Activated naive CD4-positive, alpha-beta T cell treated with anti-CD3 and anti-CD28 coated beads for 36 hours (primary cell): ENCODE measurements at regions not wholly inside any gene's neighbourhood (a gene's known extent, or its start where the extent isn't known, plus 50 kb on each side); places are given as distances from the start of the nearest gene placed in this dataset.

Experiments used
- CTCF ChIA-PET: fragments of 350-600 bp; sonication (Branson Sonifier 250); formaldehyde crosslinking; loops from one replicate; lab custom pipeline; 2021; ENCODE audit warnings: antibody characterized with exemption; lab: Charles Lee
- DNase-seq: peaks from one replicate; pipeline ENCODE4 v3.0.0-alpha.2; 2020
- H3K27ac Mint-ChIP-seq: one replicate; pipeline ENCODE4 v1.8.0; 2021; ENCODE audit warnings: mild to moderate bottlenecking, mixed read lengths
- H3K27me3 Mint-ChIP-seq: one replicate; pipeline ENCODE4 v1.8.0; 2021; ENCODE audit warnings: low read depth, mixed read lengths
- H3K36me3 Mint-ChIP-seq: one replicate; pipeline ENCODE4 v1.8.0; 2021; ENCODE audit warnings: low read depth, mixed read lengths
- H3K4me1 Mint-ChIP-seq: one replicate; pipeline ENCODE4 v1.8.0; 2021; ENCODE audit warnings: low read depth, mixed read lengths
- H3K4me3 Mint-ChIP-seq: one replicate; pipeline ENCODE4 v1.8.0; 2021; ENCODE audit warnings: mild to moderate bottlenecking, moderate library complexity, mixed read lengths
- H3K9me3 Mint-ChIP-seq: one replicate; pipeline ENCODE4 v1.8.0; 2021; ENCODE audit warnings: mixed read lengths
- intact Hi-C: fragments of 100-400 bp; cut with micrococcal nuclease; formaldehyde crosslinking; loops from one replicate; pipeline ENCODE4 v1.15.1; 2023

DNA sequence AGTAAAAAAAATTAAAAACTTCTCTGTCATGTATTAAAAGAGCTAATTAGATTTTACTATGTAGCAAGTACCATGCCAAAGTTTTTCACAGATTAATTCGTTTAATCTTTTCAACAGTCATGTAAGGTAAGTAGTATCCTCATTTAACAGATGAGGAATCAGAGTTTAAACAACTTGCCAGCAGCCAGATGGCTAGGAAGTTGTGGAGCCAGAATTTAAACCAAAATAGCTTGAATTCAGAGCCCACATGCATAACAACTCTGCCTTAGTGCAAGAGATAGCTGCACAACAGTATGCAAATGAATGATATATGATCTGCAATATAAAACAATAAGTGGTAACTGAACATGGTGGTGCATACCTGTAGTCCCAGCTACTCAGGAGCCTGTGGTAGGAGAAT is 75.3 kb downstream of the NAP1L3 start:
- intact Hi-C loops: no loop called here
- CTCF ChIA-PET: no interaction called here

DNA sequence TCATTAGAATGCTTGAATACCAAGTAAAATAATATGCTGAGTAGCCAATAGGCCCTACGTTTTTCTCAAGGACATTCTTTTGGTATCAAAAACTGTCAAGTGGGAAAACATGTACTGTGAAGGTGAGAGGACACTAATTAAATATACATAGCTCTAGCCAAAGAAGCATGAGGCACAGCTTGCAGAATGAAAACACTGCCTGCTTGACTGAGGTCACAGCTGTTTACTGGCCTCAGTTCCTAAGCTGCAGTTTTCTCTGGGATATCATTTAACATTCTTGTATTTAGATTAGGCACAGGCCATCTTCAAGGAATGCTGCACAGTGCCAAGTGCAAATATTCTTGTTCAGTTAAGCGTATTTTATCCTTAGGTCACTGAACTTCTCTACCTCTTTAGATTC is 78.6 kb downstream of the NAP1L3 start:
- H3K27me3 Mint-ChIP-seq: no peaks in the 10 kb centered on the region
- no peak overlapping the region for H3K27ac Mint-ChIP-seq
- H3K4me1 Mint-ChIP-seq: no peaks in the 10 kb centered on the region
- DNase-seq: no peak
- H3K36me3 Mint-ChIP-seq: no peaks in the 10 kb centered on the region
- intact Hi-C loops: no loop called here
- no peaks in the 10 kb centered on the region for H3K9me3 Mint-ChIP-seq
- H3K4me3 Mint-ChIP-seq: no peak overlapping the region
- CTCF ChIA-PET: no interaction called here

More for the DNA sequence above, 75.3 kb downstream of the NAP1L3 start:
- Mint-ChIP-seq H3K9me3 (no peaks in the 10 kb centered on the region), H3K4me1 (no peaks in the 10 kb centered on the region), H3K27me3 (no peaks in the 10 kb centered on the region), H3K27ac (no peak overlapping the region), H3K36me3 (no peaks in the 10 kb centered on the region), H3K4me3 (no peak overlapping the region)
- no peak for DNase-seq

DNA sequence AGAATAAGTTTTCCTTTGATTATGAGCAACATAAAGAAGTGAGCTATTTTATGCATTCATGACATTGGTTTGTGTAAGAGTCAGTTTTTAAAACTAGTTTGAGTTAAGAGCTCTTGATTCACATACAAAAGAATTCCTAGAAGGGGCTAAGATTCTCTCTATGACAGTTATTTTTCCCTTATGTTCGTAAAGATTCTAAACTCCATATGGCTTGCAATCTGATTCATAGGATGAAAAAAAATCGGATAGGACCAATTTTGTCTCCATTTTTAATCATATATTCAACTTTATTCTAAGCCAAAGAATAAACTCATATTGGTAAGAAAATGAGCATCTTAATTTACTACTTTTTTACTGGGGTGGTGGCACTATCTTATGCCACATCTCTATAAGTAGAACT is 79.4 kb downstream of the NAP1L3 start:
- intact Hi-C loops: no loop called here
- DNase-seq: no peak
- Mint-ChIP-seq H3K27ac (no peak overlapping the region), H3K4me3 (no peak overlapping the region), H3K36me3 (no peaks in the 10 kb centered on the region), H3K9me3 (no peaks in the 10 kb centered on the region), H3K4me1 (no peaks in the 10 kb centered on the region), H3K27me3 (no peaks in the 10 kb centered on the region)
- CTCF ChIA-PET: no interaction called here

DNA sequence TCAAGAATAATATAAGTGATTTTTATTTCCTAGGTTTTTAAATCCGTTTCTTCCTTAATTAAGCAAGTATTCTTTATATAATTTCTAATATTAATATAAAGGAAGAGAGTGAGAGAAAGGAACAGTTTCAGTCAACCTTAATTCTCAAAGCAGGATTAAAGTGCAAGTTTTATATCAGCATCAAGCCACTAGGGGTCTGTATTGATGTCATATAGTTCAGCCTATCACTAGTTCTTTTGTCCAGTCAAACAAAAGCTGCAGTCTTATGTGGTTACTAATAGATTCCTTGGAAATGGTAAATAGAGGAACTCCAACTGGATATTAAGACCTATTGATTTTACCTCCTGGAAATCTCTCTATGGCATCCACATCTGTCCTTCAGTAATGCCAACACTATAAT is 82.0 kb downstream of the NAP1L3 start:
- no peak overlapping the region for H3K27ac Mint-ChIP-seq
- H3K4me3 Mint-ChIP-seq: no peak overlapping the region
- CTCF ChIA-PET: no interaction called here
- no peaks in the 10 kb centered on the region for H3K9me3 Mint-ChIP-seq
- no peaks in the 10 kb centered on the region for H3K36me3 Mint-ChIP-seq
- intact Hi-C loops: no loop called here
- no peaks in the 10 kb centered on the region for H3K4me1 Mint-ChIP-seq
- no peaks in the 10 kb centered on the region for H3K27me3 Mint-ChIP-seq
- DNase-seq: no peak

DNA sequence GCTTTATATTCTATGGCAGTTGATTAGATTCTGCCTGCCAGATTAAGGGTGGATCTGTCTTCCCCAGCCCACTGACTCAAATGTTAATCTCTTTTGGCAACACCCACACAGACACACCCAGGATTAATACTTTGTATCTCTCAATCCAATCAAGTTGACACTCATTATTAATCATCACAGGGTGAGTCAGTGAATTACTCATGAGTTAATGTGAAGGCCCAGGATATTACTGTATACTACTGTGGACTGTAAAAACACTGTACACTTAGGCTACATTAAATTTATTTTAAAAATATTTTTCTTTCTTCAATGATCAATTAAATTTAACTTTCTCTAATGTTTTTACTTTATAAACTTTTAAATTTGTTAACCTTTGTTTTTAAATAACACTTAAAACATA is 87.7 kb downstream of the NAP1L3 start:
- no peaks in the 10 kb centered on the region for H3K9me3 Mint-ChIP-seq
- no peak for DNase-seq
- CTCF ChIA-PET: interaction anchor here (0.6 kb wide), 1 partner anchor 99 kb away, joined by 3 read pairs; no protein-coding TSS in a partner anchor
- no peaks in the 10 kb centered on the region for H3K27me3 Mint-ChIP-seq
- no peak overlapping the region for H3K4me3 Mint-ChIP-seq
- H3K27ac Mint-ChIP-seq: no peak overlapping the region
- H3K4me1 Mint-ChIP-seq: no peaks in the 10 kb centered on the region
- H3K36me3 Mint-ChIP-seq: no peaks in the 10 kb centered on the region
- intact Hi-C loops: no loop called here

DNA sequence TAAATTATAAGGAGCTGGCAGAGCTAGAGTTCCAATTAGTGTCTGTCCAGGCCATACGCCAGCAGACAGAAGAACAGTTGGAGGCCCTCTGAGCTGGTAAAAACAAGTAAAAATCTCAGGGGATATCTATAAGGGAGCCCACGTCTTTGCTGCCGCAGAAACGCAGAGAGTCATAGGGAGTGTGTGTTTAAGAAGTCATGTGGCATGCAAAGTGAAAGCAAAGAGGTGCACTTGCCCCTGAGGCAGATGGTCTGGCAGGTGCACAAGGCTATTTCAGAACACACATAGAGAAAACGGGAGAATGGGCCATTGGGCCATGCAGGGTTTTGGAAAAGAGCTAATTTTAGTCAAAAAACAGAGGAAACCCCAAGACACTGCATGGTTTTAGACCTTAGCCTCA is 92.7 kb downstream of the NAP1L3 start:
- no peak overlapping the region for H3K4me3 Mint-ChIP-seq
- no peaks in the 10 kb centered on the region for H3K27me3 Mint-ChIP-seq
- no peak for DNase-seq
- H3K4me1 Mint-ChIP-seq: no peaks in the 10 kb centered on the region
- CTCF ChIA-PET: no interaction called here
- H3K9me3 Mint-ChIP-seq: no peaks in the 10 kb centered on the region
- H3K27ac Mint-ChIP-seq: no peak overlapping the region
- intact Hi-C loops: no loop called here
- no peaks in the 10 kb centered on the region for H3K36me3 Mint-ChIP-seq

DNA sequence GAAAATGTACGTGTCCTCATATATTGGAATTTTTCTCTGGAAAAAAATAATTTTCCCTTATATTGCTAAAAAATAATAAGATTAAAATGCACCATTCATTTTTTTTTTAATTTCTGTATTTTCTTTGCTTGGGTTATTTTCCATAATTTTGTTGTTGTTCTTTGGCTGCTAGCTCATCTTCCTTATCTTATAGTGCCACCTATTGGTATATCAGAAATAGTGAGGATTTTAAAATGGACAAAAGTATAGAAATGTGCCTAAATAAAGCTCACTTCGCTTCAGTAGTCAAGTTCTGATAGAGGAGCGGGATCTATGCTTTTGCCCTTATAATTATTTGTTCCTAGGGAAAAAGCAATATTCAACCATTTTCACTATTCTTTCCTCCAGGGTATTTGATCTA is 134.8 kb downstream of the NAP1L3 start:
- no peaks in the 10 kb centered on the region for H3K36me3 Mint-ChIP-seq
- no peak overlapping the region for H3K4me3 Mint-ChIP-seq
- no peaks in the 10 kb centered on the region for H3K27me3 Mint-ChIP-seq
- no peaks in the 10 kb centered on the region for H3K4me1 Mint-ChIP-seq
- intact Hi-C loops: no loop called here
- no peaks in the 10 kb centered on the region for H3K9me3 Mint-ChIP-seq
- no peak overlapping the region for H3K27ac Mint-ChIP-seq
- DNase-seq: no peak
- CTCF ChIA-PET: interaction anchor here (0.6 to 1.1 kb wide), 2 partner anchors 18 to 22 kb away, joined by 3 to 4 read pairs; no protein-coding TSS in a partner anchor

DNA sequence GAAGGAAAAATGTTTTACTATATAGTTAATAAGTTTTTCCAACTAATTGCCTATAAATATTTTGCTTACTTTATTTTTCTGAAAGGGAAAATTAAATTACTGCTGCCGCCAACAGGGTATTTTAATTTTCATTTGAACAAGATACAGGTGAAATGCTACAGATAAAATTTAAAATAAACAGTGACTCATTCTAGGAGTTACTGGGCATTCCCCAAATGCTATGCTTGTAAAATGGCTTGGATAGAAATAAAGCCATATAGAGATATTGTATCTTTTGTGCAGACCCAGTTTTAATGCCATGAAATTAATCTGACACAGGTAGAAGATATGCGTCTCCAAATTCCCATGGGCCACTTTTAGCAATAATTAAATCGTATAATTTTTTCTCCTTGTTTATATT is 144.5 kb downstream of the NAP1L3 start:
- no peaks in the 10 kb centered on the region for H3K36me3 Mint-ChIP-seq

More for the DNA sequence above, 144.5 kb downstream of the NAP1L3 start:
- CTCF ChIA-PET: no interaction called here
- Mint-ChIP-seq H3K27ac (no peak overlapping the region), H3K4me1 (no peaks in the 10 kb centered on the region), H3K4me3 (no peak overlapping the region), H3K27me3 (no peaks in the 10 kb centered on the region), H3K9me3 (no peaks in the 10 kb centered on the region)
- no peak for DNase-seq
- intact Hi-C loops: no loop called here
